GM12865 (cell line): ENCODE measurements at regions not wholly inside any gene's neighbourhood (a gene's known extent, or its start where the extent isn't known, plus 50 kb on each side); places are given as distances from the start of the nearest gene placed in this dataset.

Experiments used
- DNase-seq: peaks from one replicate; pipeline ENCODE4 v3.0.0; 2010; ENCODE audit warnings: low read depth
- H3K4me3 ChIP-seq: 2 replicates; pipeline ENCODE4 v1.5.1; 2011; ENCODE audit warnings: mild to moderate bottlenecking, low read depth, low read length, control low read depth
- CTCF ChIP-seq: IDR thresholded peaks from 2 replicates; pipeline ENCODE4 v1.5.1; 2011; ENCODE audit warnings: low read length, control low read depth, low read depth, inconsistent platforms; ENCODE audit not compliant: insufficient read depth; ENCODE audit errors: missing control alignments

GRCh38 chr11:116244889-116245288 is 527.9 kb downstream of the BUD13 start:
- no peak for TF ChIP-seq CTCF
- no peak overlapping the region for H3K4me3 ChIP-seq
- no peak for DNase-seq

GRCh38 chr11:116244439-116244838 is 528.3 kb downstream of the BUD13 start:
- H3K4me3 ChIP-seq = no peak overlapping the region
- TF ChIP-seq CTCF = no peak

GRCh38 chr11:116243991-116244390 is 528.8 kb downstream of the BUD13 start:
- no peak for TF ChIP-seq CTCF
- no peak for DNase-seq

More at GRCh38 chr11:116244439-116244838, 528.3 kb downstream of the BUD13 start:
- no peak for DNase-seq

GRCh38 chr11:116242006-116242405 is 530.8 kb downstream of the BUD13 start:
- DNase-seq = no peak
- no peak overlapping the region for H3K4me3 ChIP-seq
- no peak for TF ChIP-seq CTCF

More at GRCh38 chr11:116243991-116244390, 528.8 kb downstream of the BUD13 start:
- H3K4me3 ChIP-seq = no peak overlapping the region

- TF ChIP-seq CTCF = no peak
- no peak for DNase-seq
- no peak overlapping the region for H3K4me3 ChIP-seq
Observed at GRCh38 chr11:116240710-116241109, 532.1 kb downstream of the BUD13 start.

- H3K4me3 ChIP-seq = no peak overlapping the region
- no peak for DNase-seq
- no peak for TF ChIP-seq CTCF
Observed at GRCh38 chr11:116239247-116239646, 533.5 kb downstream of the BUD13 start.

GRCh38 chr11:116234989-116235568 is 537.7 kb downstream of the BUD13 start:
- no peak for DNase-seq
- TF ChIP-seq CTCF = no peak

More at GRCh38 chr11:116234989-116235568, 537.7 kb downstream of the BUD13 start:
- no peak overlapping the region for H3K4me3 ChIP-seq
